ENCODE measurements at regions not wholly inside any gene's neighbourhood (a gene's known extent, or its start where the extent isn't known, plus 50 kb on each side); places are given as distances from the start of the nearest gene placed in this dataset.
A peak's percentile ranks its signal among the peaks of the same experiment; 100 is the strongest.

GRCh38 chr20:24781418-24781980, 167.6 kb upstream of the CST7 start:
- peak; percentile 83 for TF ChIP-seq CTCF (IDR thresholded peaks at IDR 0.05)
- no peak for TF ChIP-seq POLR2AphosphoS5 (IDR thresholded peaks at IDR 0.05; ENCODE audit: low read depth, low read length)
